Breast epithelium (tissue), 4 donors: ENCODE measurements at regions not wholly inside any gene's neighbourhood (a gene's known extent, or its start where the extent isn't known, plus 50 kb on each side); places are given as distances from the start of the nearest gene placed in this dataset.
"Not testable (repeated sequence)": the region's sequence is repeated elsewhere in the genome, so short reads cannot be mapped to it uniquely, and the experiment has no call there.

Source experiments
- DNase-seq, 2 donors: peaks; one replicate each; pipeline ENCODE4 v3.0.0-alpha.2; 2019; ENCODE audit warnings: low spot score in 2 of 2
- H3K27ac ChIP-seq, 2 donors: fragments of 200-600 bp; sonication (generic) in 1 of 2; one replicate each; pipeline ENCODE4 v1.5.1; 2016 to 2019; ENCODE audit warnings: mild to moderate bottlenecking in 1 of 2
- H3K27me3 ChIP-seq, 2 donors: fragments of 200-600 bp; sonication (generic) in 1 of 2; one replicate each; pipeline versions ENCODE4 v1.5.1 to v1.6.0; 2017 to 2019; ENCODE audit warnings: control low read depth in 1 of 2, mild to moderate bottlenecking in 1 of 2
- H3K36me3 ChIP-seq: fragments of 200-600 bp; one replicate; pipeline ENCODE4 v1.5.1; 2019
- H3K4me1 ChIP-seq, 2 donors: fragments of 200-600 bp; sonication (generic); one replicate each; pipeline ENCODE4 v1.5.1; 2016 to 2019; ENCODE audit warnings: control low read depth in 1 of 2
- H3K4me3 ChIP-seq, 3 donors: fragments of 200-600 bp; sonication (generic); 1 replicate in 2 of 3; 2 replicates in 1 of 3; pipeline ENCODE4 v1.5.1; 2016 to 2019; ENCODE audit warnings: mild to moderate bottlenecking in 3 of 3, moderate library complexity in 2 of 3
- H3K9me3 ChIP-seq, 2 donors: fragments of 200-600 bp; sonication (generic) in 1 of 2; one replicate each; pipeline ENCODE4 v1.5.1; 2016 to 2019; ENCODE audit warnings: control low read depth in 1 of 2
- CTCF ChIP-seq, 3 donors: fragments of 450-650 bp; IDR thresholded peaks; one replicate each; pipeline ENCODE4 v1.5.1; 2016 to 2017; ENCODE audit warnings: antibody characterized with exemption in 3 of 3, mild to moderate bottlenecking in 3 of 3, moderate library complexity in 3 of 3
- POLR2A ChIP-seq: fragments of 450-650 bp; IDR thresholded peaks from one replicate; pipeline ENCODE4 v1.6.1; 2016; ENCODE audit warnings: antibody characterized with exemption, mild to moderate bottlenecking, moderate library complexity
- POLR2AphosphoS5 ChIP-seq, 3 donors: sonication (generic); formaldehyde crosslinking; IDR thresholded peaks; one replicate each; pipeline ENCODE4 v1.6.1; 2017; ENCODE audit warnings: antibody characterized with exemption in 3 of 3
- intact Hi-C: fragments of 100-400 bp; cut with DNase I; formaldehyde crosslinking; loops from one replicate; pipeline ENCODE4 v1.15.1; 2023; ENCODE audit warnings: low total_unique reads

- H3K4me3 ChIP-seq: no peak overlapping the region
- H3K4me1 ChIP-seq: no peaks in the 10 kb centered on the region
- no peaks in the 10 kb centered on the region for H3K36me3 ChIP-seq
- intact Hi-C loops: no loop called here
- H3K9me3 ChIP-seq: no peaks in the 10 kb centered on the region
- H3K27me3 ChIP-seq: no peaks in the 10 kb centered on the region
- no peak overlapping the region for H3K27ac ChIP-seq
- TF ChIP-seq POLR2AphosphoS5 (IDR thresholded peaks at IDR 0.05) (no peak), POLR2A (no peak), CTCF (IDR thresholded peaks at IDR 0.05) (no peak)
- DNase-seq: no peak
These were observed 175.1 kb downstream of the CD47 start for GRCh38 chr3:107915706-107916105.

- TF ChIP-seq CTCF (IDR thresholded peaks at IDR 0.05) (no peak), POLR2A (no peak), POLR2AphosphoS5 (IDR thresholded peaks at IDR 0.05) (no peak)
- Histone ChIP-seq H3K4me3 (no peak overlapping the region), H3K4me1 (no peaks in the 10 kb centered on the region), H3K27me3 (no peaks in the 10 kb centered on the region), H3K36me3 (no peaks in the 10 kb centered on the region), H3K27ac (no peak overlapping the region), H3K9me3 (no peaks in the 10 kb centered on the region)
- intact Hi-C loops: no loop called here
- DNase-seq: no peak
These were observed 177.1 kb downstream of the CD47 start for GRCh38 chr3:107913701-107914100.

DNA sequence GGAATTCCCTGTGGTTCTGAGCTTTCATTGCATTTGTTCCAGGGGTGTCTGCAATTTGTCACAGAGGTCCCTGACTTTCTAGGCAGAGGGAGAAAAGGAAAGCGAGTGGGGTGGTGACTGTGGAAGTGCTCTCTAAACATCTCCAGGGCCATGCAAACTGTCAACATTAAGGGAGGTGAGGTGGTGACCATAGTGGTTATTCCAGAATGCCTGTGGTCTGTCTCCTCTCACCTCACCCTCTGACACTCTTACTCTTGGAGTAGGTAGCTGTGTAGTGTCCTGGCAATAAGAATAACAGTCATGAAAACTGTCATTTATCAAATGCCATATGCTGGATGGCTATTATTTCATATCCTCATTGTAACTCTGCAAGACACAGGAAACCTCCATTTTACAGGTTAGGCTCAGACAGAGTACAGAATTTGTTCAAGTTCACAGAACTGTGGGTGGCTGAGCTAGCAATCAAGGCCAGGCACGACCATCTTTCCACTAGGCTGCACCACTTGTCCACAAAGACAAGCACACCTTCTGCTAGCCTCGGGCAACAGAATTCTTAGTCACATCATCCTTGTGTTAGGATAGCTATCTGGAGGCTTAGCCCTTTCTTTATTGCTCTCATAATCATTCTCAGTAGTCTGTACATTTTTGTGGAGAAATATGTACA lies 179.4 kb downstream of the CD47 start:
- intact Hi-C loops: no loop called here
- H3K4me3 ChIP-seq: no peak overlapping the region

GRCh38 chr3:107910713-107911259 lies 180.0 kb downstream of the CD47 start:
- no peaks in the 10 kb centered on the region for H3K9me3 ChIP-seq
- TF ChIP-seq POLR2A (no peak), CTCF (IDR thresholded peaks at IDR 0.05) (no peak), POLR2AphosphoS5 (IDR thresholded peaks at IDR 0.05) (no peak)
- no peaks in the 10 kb centered on the region for H3K27me3 ChIP-seq
- DNase-seq: no peak
- no peaks in the 10 kb centered on the region for H3K36me3 ChIP-seq
- H3K27ac ChIP-seq: no peak overlapping the region
- no peaks in the 10 kb centered on the region for H3K4me1 ChIP-seq
- no peak overlapping the region for H3K4me3 ChIP-seq
- intact Hi-C loops: no loop called here

More for the DNA sequence above, 179.4 kb downstream of the CD47 start:
- Histone ChIP-seq H3K36me3 (no peaks in the 10 kb centered on the region), H3K27me3 (no peaks in the 10 kb centered on the region), H3K9me3 (no peaks in the 10 kb centered on the region), H3K27ac (no peak overlapping the region), H3K4me1 (no peaks in the 10 kb centered on the region)
- TF ChIP-seq POLR2AphosphoS5 (IDR thresholded peaks at IDR 0.05): no peak
- no peak for TF ChIP-seq POLR2A
- TF ChIP-seq CTCF (IDR thresholded peaks at IDR 0.05): no peak
- DNase-seq: no peak

DNA sequence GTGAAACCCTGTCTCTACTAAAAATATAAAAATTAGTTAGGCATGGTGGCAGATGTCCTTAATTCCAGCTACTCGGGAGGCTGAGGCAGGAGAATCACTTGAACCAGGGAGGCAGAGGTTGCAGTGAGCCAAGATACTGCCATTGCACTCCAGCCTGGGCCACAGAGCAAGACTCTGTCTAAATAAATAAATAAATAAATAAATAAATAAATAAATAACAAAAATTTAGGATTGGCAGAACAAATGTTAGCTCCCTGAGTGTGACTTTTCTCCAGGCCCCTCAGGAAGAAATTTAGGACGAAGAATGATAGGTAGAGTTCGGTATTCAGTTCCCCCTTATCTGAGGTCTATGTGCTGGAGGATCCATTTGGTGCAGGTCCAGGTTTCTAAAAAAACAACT lies 181.2 kb downstream of the CD47 start:
- intact Hi-C loops, H3K27me3 ChIP-seq: not testable (repeated sequence)

More for the DNA sequence above, 181.2 kb downstream of the CD47 start:
- not testable (repeated sequence) for H3K36me3 ChIP-seq, H3K4me3 ChIP-seq, H3K4me1 ChIP-seq, DNase-seq, H3K27ac ChIP-seq, H3K9me3 ChIP-seq
